Keratinocyte (primary cell): ENCODE measurements at regions not wholly inside any gene's neighbourhood (a gene's known extent, or its start where the extent isn't known, plus 50 kb on each side); places are given as distances from the start of the nearest gene placed in this dataset.

Source experiments
- DNase-seq: peaks from one replicate; pipeline ENCODE4 v3.0.0-alpha.2; 2011; ENCODE audit warnings: low read depth, missing footprints, low spot score
- FAIRE-seq: peaks from 2 replicates; lab custom pipeline; 2011; peaks lifted over from hg19 to GRCh38; lab: Jason Lieb, UNC
- H2AFZ ChIP-seq: 2 replicates; pipeline ENCODE4 v1.6.0; 2012; ENCODE audit warnings: low read length, control low read depth, inconsistent platforms; ENCODE audit not compliant: control insufficient read depth
- H3K27ac ChIP-seq: 2 replicates; pipeline ENCODE4 v1.5.1; 2011; ENCODE audit warnings: low read length; ENCODE audit not compliant: control insufficient read depth, insufficient read depth
- H3K27me3 ChIP-seq: 3 replicates; pipeline ENCODE4 v1.6.0; 2011; ENCODE audit warnings: low read length; ENCODE audit not compliant: control insufficient read depth, insufficient read depth; ENCODE audit errors: extremely low read depth
- H3K36me3 ChIP-seq, 2 experiments: 2 replicates in 1 of 2; 3 replicates in 1 of 2; pipeline ENCODE4 v1.5.1; 2011; ENCODE audit warnings: low read length in 2 of 2, mild to moderate bottlenecking in 1 of 2; ENCODE audit not compliant: control insufficient read depth in 2 of 2, insufficient read depth in 2 of 2; ENCODE audit errors: extremely low read depth in 1 of 2
- H3K4me1 ChIP-seq: 3 replicates; pipeline ENCODE4 v1.5.1; 2011; ENCODE audit warnings: low read length; ENCODE audit not compliant: control insufficient read depth, insufficient read depth; ENCODE audit errors: extremely low read depth
- H3K4me2 ChIP-seq: 3 replicates; pipeline ENCODE4 v1.6.0; 2011; ENCODE audit warnings: low read depth, low read length; ENCODE audit not compliant: control insufficient read depth, insufficient read depth; ENCODE audit errors: extremely low read depth
- H3K4me3 ChIP-seq, 3 experiments: fragments of 200-600 bp in 1 of 3; sonication (generic) in 1 of 3; 2 replicates in 2 of 3; 3 replicates in 1 of 3; pipeline ENCODE4 v1.5.1; 2011 to 2016; ENCODE audit warnings: low read length in 3 of 3, mild to moderate bottlenecking in 3 of 3, control low read depth in 2 of 3, inconsistent platforms in 1 of 3, low read depth in 1 of 3, mixed read lengths in 1 of 3, mixed run types in 1 of 3, moderate library complexity in 1 of 3; ENCODE audit not compliant: control insufficient read depth in 2 of 3, insufficient read depth in 2 of 3; ENCODE audit errors: extremely low read depth in 1 of 3
- H3K79me2 ChIP-seq: 2 replicates; pipeline ENCODE4 v1.6.0; 2012; ENCODE audit warnings: low read length; ENCODE audit not compliant: control insufficient read depth, insufficient read depth
- H3K9ac ChIP-seq: 3 replicates; pipeline ENCODE4 v1.6.0; 2011; ENCODE audit warnings: low read length; ENCODE audit not compliant: control insufficient read depth, insufficient read depth; ENCODE audit errors: extremely low read depth
- H3K9me1 ChIP-seq: 3 replicates; pipeline ENCODE4 v1.6.0; 2011; ENCODE audit warnings: low read length; ENCODE audit not compliant: control insufficient read depth, insufficient read depth; ENCODE audit errors: extremely low read depth
- H3K9me3 ChIP-seq: 2 replicates; pipeline ENCODE4 v1.5.1; 2012; ENCODE audit warnings: low read depth, low read length; ENCODE audit not compliant: control insufficient read depth
- H4K20me1 ChIP-seq: 3 replicates; pipeline ENCODE4 v1.6.0; 2011; ENCODE audit warnings: low read length; ENCODE audit not compliant: control insufficient read depth, insufficient read depth; ENCODE audit errors: extremely low read depth
- CTCF ChIP-seq, 3 experiments: IDR thresholded peaks in 1 of 3; conservative IDR thresholded peaks in 1 of 3; optimal IDR thresholded peaks in 1 of 3; 2 replicates in 2 of 3; 3 replicates in 1 of 3; pipeline versions ENCODE3 to v1.5.1; 2011; ENCODE audit warnings: low read length in 3 of 3, mild to moderate bottlenecking in 3 of 3, moderate library complexity in 2 of 3, control low read depth in 1 of 3, inconsistent platforms in 1 of 3; ENCODE audit not compliant: insufficient read depth in 2 of 3; ENCODE audit errors: extremely low read depth in 1 of 3
- EZH2 ChIP-seq: IDR thresholded peaks from one replicate; pipeline ENCODE4 v1.6.1; 2012; ENCODE audit warnings: inconsistent platforms, mild to moderate bottlenecking, low read length, moderate library complexity
- dilution Hi-C: fragments of 300-500 bp; cut with MboI; formaldehyde crosslinking; loops from one replicate; pipeline ENCODE4 v1.7.0; 2020; ENCODE audit warnings: low sequenced_read_pairs; ENCODE audit not compliant: extremely low pct_ligation_motif_present

GRCh38 chr3:117633207-117633606 is 923.6 kb downstream of the TUSC7 start:
- dilution Hi-C loops, result no loop called here
- FAIRE-seq (no peak), DNase-seq (no peak)
- Histone ChIP-seq H4K20me1 (no peaks in the 10 kb centered on the region), H2AFZ (no peak overlapping the region), H3K9me1 (no peaks in the 10 kb centered on the region), H3K9ac (no peak overlapping the region), H3K9me3 (no peaks in the 10 kb centered on the region), H3K79me2 (no peaks in the 10 kb centered on the region), H3K4me2 (no peak overlapping the region), H3K27me3 (no peaks in the 10 kb centered on the region), H3K27ac (no peak overlapping the region), H3K36me3 (no peaks in the 10 kb centered on the region), H3K4me3 (no peak overlapping the region), H3K4me1 (peaks cover 2% of the 10 kb centered on the region)
- TF ChIP-seq CTCF (optimal IDR thresholded peaks at IDR 0.05 in 1 of 3, IDR thresholded peaks at IDR 0.05 in 1 of 3, conservative IDR thresholded peaks at IDR 0.05 in 1 of 3; ENCODE audit: extremely low read depth in 1 of 3, insufficient read depth in 2 of 3, low read length in 3 of 3), result no peak
- no peak for TF ChIP-seq EZH2

- no peaks in the 10 kb centered on the region for H3K4me1 ChIP-seq
- H3K79me2 ChIP-seq, result no peaks in the 10 kb centered on the region
- no peaks in the 10 kb centered on the region for H3K9me3 ChIP-seq
- no peak overlapping the region for H3K9ac ChIP-seq
- H3K9me1 ChIP-seq, result no peaks in the 10 kb centered on the region
- no peak overlapping the region for H3K4me3 ChIP-seq
- no peaks in the 10 kb centered on the region for H4K20me1 ChIP-seq
- no peak overlapping the region for H3K27ac ChIP-seq
- no peak overlapping the region for H2AFZ ChIP-seq
- TF ChIP-seq EZH2 (no peak), CTCF (optimal IDR thresholded peaks at IDR 0.05 in 1 of 3, IDR thresholded peaks at IDR 0.05 in 1 of 3, conservative IDR thresholded peaks at IDR 0.05 in 1 of 3; ENCODE audit: extremely low read depth in 1 of 3, insufficient read depth in 2 of 3, low read length in 3 of 3) (no peak)
- DNase-seq, result no peak
- no peak overlapping the region for H3K4me2 ChIP-seq
- no peaks in the 10 kb centered on the region for H3K27me3 ChIP-seq
- dilution Hi-C loops, result no loop called here
- H3K36me3 ChIP-seq, result no peaks in the 10 kb centered on the region
- FAIRE-seq, result no peak
Observed at GRCh38 chr3:117637666-117638065, 928.1 kb downstream of the TUSC7 start.
